GM12874 (cell line): ENCODE measurements at regions not wholly inside any gene's neighbourhood (a gene's known extent, or its start where the extent isn't known, plus 50 kb on each side); places are given as distances from the start of the nearest gene placed in this dataset.

Experiments used
- TF ChIP-seq, protein P1 (sequence below): IDR thresholded peaks from 2 replicates; pipeline ENCODE4 v1.5.1; 2011; ENCODE audit warnings: low read depth, mild to moderate bottlenecking, control low read depth, low read length, moderate library complexity; ENCODE audit not compliant: insufficient read depth

DNA sequence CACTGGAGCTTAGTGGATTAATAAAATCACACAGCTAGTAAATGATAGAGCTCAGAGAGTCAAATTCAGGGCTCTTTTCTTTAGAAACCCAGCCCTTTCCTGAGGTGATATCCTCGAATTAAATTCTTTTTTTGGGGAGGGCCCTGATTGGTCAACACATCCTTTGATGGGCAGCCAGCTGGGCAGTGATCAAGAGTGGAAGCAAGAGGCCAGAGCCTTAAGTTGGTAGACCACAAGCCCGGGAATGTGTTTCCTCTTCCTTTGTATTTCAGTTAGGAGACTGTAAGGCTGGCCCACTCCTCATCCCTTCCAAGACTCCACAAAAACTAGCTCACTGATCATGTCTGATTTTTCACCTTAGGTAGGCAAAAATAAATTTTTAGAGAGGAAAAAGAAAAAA is 640.5 kb downstream of the DHX35 start:
- TF ChIP-seq, protein P1, sequence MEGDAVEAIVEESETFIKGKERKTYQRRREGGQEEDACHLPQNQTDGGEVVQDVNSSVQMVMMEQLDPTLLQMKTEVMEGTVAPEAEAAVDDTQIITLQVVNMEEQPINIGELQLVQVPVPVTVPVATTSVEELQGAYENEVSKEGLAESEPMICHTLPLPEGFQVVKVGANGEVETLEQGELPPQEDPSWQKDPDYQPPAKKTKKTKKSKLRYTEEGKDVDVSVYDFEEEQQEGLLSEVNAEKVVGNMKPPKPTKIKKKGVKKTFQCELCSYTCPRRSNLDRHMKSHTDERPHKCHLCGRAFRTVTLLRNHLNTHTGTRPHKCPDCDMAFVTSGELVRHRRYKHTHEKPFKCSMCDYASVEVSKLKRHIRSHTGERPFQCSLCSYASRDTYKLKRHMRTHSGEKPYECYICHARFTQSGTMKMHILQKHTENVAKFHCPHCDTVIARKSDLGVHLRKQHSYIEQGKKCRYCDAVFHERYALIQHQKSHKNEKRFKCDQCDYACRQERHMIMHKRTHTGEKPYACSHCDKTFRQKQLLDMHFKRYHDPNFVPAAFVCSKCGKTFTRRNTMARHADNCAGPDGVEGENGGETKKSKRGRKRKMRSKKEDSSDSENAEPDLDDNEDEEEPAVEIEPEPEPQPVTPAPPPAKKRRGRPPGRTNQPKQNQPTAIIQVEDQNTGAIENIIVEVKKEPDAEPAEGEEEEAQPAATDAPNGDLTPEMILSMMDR, result no peak

- TF ChIP-seq, protein P1, result no peak
Observed at GRCh38 chr20:39600871-39601270, 638.7 kb downstream of the DHX35 start.

DNA sequence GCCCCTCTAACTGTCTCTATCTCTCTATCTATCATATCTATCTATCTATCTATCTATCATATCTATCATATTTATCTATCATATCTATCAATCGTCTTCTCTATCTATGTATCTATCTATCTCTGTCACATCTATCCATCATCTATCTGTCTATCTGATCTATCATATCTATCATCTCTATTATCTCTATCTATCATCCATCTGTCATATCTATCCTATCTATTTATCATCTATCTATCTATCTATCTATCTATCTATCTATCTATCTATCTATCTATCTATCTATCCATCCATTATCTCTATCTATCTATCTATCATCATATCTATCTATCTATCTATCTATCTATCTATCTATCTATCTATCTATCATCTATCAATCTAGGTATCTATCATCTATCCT is 638.0 kb downstream of the DHX35 start:
- TF ChIP-seq, protein P1, result no peak

DNA sequence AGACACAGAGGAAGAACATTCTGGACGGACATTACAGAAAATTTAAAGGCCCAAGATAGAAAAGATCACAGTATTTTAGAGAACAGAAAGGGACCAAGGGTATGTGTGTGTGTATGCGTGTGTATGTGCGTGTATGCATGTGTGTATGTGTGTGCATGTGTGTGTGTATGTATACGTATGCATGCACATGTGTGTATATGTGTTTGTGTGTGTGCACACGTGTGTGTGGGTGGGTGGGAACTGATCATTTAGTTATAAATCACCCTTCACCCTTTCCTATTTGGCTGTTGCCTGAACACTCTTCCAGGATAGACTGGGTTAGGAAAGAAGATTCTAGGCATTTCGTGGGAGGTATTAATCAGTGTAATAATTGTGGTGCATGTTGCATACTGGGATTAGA is 634.4 kb downstream of the DHX35 start:
- TF ChIP-seq, protein P1, result no peak

GRCh38 chr20:39592371-39592770 is 630.2 kb downstream of the DHX35 start:
- TF ChIP-seq, protein P1, result no peak

- TF ChIP-seq, protein P1, result no peak
Observed at GRCh38 chr20:39588148-39588757, 626.1 kb downstream of the DHX35 start.

DNA sequence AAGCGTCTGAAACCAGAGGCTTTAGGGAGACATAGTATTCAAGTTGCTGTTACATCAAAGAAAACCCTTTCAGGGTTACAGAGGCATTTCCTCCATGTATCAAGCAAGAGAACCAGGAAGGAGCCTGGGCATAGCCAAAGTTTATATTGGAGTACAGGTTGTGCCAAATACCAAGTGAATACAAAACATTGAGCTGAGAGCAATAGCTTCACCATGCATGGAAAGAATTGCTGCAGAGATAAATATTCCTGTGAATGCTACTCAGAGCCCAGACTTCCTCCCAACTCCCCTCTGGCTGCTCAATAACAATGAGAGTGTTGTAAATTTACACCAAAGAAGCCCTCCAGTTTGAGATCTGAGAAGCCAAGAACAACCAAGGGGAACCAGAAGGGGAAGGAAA is 618.9 kb downstream of the DHX35 start:
- TF ChIP-seq, protein P1, result no peak
